HG03175 (cell line): ENCODE measurements at regions not wholly inside any gene's neighbourhood (a gene's known extent, or its start where the extent isn't known, plus 50 kb on each side); places are given as distances from the start of the nearest gene placed in this dataset.

Source experiments
- ATAC-seq: cut with Tn5 transposase; IDR thresholded peaks from one replicate; pipeline ENCODE4 v1.9.1; 2021; ENCODE audit warnings: mild to moderate bottlenecking, moderate library complexity; ENCODE audit not compliant: unreplicated experiment

DNA sequence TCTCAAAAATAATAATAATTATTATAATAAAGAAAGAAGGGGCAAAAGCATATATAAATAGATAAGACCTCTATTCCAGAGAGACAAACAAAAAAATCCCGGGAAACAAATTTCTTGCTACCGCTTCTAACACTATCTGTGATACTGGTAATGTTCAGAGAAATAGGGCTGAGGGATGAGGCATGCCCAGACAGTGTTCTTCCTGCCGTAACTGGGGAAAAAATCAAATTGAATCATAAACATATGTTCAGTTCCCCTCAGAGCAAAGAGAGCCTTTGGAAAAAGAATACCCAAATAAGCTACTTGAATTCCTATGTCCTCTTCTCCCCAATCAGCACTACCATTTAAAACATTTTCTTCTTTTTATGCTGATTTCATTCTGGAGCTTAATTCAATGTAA, 688.0 kb downstream of the KCNJ2 start:
- no peak for ATAC-seq

GRCh38 chr17:70859829-70860228, 690.5 kb downstream of the KCNJ2 start:
- ATAC-seq: no peak

DNA sequence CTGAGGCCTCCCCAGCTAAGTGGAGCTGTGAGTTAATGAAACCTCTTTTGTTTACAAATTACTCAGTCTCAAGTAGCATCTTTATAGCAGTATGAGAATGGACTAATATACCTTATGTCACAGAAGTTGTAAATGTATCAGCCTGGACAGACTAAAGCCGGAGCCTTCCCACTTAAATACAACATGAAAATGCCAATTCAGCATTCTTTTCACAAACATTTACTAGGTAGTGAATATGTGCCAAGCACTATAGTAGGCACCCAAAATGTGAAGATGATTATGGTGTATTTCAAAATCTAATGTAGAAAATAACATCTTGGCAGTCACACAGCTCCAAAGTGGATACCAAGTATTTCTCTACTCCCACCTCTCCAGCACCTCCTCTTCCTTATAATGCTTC, 693.0 kb downstream of the KCNJ2 start:
- ATAC-seq: no peak

GRCh38 chr17:70863436-70864248, 694.3 kb downstream of the KCNJ2 start:
- ATAC-seq: no peak

- ATAC-seq: no peak
Measured at GRCh38 chr17:70865993-70866804, 696.9 kb downstream of the KCNJ2 start.

- no peak for ATAC-seq
Measured at GRCh38 chr17:70868149-70868548, 698.8 kb downstream of the KCNJ2 start.

GRCh38 chr17:70869402-70870085, 700.2 kb downstream of the KCNJ2 start:
- no peak for ATAC-seq

GRCh38 chr17:70871180-70871818, 702.0 kb downstream of the KCNJ2 start:
- ATAC-seq: no peak

DNA sequence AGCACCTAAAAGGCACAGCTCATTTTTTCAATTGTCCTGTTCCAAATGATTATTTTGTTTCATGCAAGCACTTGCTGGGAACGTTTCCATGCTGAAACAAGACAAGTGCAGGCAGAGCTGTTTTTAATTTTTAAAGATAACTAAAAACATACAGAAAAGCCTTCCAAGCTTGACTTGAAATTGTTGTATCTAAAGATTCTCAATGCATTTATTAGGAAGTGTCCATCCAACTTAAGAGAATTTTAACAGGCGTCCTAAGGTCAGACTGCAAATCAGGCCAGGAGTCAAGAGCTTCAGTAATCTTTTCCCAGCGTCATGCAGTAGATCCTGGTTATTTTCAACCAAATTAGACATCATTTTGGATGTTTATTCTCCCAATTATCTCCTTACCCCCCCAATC, 702.8 kb downstream of the KCNJ2 start:
- no peak for ATAC-seq

DNA sequence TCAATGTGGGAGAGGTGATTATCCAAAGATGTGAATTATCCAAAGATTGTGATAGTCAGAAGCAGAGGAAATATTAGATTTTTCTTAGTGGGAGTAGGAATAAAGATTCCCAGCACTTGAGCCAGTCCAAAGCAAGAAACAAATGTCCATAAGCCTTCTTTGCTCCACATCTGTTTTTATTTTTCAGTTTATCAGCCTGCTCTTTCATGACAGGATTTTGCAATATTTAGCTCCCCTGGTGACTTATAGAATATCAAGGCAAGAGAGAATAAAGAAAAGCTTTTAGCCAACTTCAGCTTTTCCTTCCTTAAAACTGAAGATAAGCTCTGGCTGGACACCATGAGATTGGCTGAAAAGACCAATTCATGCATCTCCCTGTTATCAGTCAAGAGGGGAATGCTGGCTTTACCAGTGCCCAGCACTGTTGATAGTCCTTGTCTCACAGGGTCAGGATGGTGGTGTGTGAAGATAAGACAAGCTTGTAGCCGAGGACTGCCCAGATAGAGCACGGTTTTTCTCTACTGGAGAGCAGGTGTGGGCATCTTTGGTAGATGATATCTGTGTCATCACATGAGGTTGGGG, 706.5 kb downstream of the KCNJ2 start:
- no peak for ATAC-seq

DNA sequence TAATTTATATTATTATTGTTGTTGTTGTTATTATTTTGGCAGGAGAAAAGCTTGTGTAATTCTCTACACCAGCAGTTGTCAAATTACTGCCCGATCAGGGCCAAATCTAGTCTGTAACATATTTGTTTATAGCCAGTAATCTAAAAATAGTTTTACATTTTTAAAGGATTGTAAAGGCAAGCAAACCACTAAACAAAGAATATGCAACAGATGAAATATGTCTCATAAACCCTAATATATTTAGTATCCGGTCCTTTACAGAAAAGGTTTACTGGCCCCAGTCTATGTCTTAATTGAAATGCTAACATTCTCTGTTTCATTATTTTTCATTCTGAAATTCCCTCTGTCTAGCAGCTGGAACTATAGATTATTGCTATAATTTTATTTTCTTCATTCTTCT, 709.5 kb downstream of the KCNJ2 start:
- ATAC-seq: no peak

DNA sequence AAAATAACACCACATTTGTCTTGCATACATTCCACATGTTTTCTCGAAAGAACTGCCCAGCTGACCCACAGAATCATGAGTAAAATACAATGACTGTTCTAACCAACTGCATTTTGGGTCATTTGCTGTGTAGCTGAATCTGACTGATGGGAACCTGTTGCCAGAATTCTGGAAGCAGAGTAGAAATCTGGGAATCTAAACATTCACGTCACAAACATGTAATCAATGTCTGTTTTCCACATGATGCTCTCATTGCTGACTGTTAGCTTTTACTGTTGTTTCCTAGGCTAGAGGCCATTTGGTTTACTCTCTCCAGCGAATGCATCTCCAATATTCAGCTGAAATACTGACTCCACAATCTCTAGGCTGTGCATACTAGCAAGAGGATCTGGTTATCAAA, 710.1 kb downstream of the KCNJ2 start:
- ATAC-seq: no peak

DNA sequence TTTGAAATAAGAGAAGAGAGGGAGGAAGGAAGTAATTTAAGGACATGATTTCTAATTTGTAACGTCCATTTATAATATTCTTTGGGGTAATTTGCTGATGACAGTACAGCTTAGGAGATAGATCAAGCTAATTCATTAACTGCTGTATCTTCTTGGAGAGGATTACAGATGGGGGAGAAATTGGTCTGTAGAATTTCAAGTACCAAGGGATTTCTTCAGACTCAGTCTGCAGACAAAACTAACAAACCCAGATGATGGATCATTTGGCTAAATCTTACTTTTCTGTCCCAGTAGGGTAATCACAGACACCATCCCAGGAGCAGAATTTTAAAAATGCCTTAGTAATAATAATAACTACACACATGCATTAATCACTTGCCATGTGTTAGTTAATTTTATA, 711.8 kb downstream of the KCNJ2 start:
- ATAC-seq: no peak

DNA sequence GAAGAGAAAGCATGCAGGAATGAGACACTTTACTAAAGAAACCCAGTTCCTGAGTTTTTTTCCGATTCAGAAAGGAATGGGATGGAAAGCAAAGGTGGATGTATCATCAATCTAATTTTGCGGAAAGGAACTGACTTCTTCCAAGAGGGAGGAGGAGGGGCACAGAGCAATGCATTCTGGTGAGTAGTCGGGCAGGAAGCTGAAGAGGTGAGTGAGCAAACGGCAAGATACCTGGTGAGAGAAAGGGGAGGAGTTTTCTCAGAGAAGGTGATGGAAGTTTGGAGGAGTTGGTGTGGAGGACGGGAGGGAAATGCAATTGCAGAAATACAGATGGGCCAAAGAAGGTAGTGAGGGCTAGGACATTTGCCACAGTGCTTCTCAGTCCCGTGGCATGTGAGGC, 713.2 kb downstream of the KCNJ2 start:
- ATAC-seq: no peak

DNA sequence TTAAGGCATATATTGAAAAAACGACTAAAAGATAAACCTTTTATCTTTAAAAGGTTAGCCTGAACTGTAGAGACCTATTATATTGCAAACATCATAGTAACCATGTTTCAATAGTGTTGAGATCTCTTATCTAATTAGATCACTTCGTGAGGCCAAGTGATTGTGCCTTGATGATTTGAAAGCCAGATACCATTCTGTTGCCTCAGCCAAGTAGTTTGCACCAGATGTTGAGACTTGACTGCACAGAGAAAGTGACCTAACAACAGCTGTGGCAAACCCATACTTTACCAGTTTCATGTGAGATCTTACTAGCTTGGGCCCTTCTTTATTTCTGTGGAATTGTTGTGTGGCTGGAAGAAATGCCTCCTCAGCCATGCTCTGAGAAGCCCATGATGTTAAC, 717.3 kb downstream of the KCNJ2 start:
- ATAC-seq: no peak

DNA sequence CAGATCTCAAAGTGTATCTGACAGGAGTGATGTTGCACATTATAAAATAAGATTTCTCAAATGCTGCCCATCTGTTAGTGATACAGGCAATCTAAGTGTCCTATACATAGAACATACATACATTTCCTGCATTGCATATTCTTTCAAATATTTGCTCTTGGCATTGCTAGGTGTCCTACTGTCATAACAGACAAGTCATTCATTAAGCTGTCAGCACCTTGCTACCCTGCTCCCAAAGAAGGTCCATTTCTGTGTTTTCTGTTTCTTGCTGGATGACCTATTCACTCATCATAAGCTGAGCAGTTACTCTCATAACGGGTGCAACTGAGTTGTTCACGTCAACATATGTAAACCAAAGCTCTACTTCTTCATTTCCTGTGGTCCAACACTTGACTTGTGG, 719.0 kb downstream of the KCNJ2 start:
- no peak for ATAC-seq

DNA sequence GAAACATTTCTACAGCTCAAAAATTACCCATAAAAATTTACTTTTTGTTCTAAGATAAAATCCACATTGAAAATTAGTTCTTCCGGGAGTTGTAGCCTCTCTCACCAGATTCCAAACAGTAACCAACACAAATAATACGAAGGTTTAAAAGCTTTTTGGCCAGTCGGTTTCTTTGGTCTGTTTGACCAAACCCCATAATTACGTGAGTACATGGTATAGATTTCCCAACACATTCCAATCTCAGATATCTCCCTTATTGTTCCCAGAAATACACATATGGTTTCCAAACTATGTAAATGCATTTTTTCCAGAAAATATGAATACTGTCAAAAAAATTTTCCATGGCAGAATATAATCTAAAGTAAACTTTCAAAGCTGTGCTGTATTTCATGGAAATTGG, 722.0 kb downstream of the KCNJ2 start:
- ATAC-seq: no peak

DNA sequence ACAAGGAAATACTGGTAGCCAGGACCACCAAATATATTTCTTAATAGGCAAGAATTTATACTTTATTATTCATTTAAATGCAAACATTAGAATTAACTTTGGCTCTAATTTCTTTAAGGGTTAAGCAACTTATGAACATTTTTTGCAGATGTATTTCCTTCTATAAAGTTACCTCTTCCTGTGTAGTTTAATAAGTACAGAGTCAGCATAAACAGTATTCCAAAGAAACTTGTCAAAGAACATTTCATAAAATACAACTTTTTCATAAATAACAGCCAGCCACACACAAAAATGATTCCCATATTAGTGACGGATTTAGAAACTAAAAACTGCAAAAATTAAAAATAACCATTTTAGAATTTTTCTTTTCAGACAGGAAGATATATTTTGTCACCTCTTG, 723.2 kb downstream of the KCNJ2 start:
- ATAC-seq: no peak

DNA sequence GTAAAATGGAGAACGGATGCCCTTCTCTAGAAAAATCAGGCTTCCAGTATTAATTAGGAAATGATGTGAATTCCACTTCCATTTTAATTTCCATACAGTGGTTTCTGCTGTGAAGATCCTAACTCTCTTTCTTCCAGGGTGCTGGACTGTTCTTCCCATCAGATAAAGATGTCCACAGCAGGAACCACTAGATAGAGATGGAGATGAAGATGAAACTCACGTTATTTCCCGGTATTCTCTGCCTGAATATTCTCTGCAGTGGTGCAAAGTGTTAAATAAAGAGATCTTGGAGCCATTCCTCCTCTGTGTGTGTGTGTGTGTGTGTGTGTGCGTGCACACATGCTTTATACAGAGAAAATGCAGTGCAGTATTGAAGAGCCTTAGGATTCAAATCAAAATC, 727.5 kb downstream of the KCNJ2 start:
- ATAC-seq: no peak

- ATAC-seq: no peak
Measured at GRCh38 chr17:70897446-70897845, 728.1 kb downstream of the KCNJ2 start.

- no peak for ATAC-seq
Measured at GRCh38 chr17:70901870-70902269, 732.5 kb downstream of the KCNJ2 start.
